GM12878 (cell line): ENCODE measurements at regions not wholly inside any gene's neighbourhood (a gene's known extent, or its start where the extent isn't known, plus 50 kb on each side); places are given as distances from the start of the nearest gene placed in this dataset.

ENCODE experiments used
- ATAC-seq: fragments of 200-7000 bp; cut with Tn5 transposase; 3 replicates; pipeline ENCODE4 v1.9.1; 2020; ENCODE audit warnings: mild to moderate bottlenecking, moderate library complexity
- BruUV-seq: library from RNA; stranded (reverse); fragments of 400-500 nt; replicated peaks from 2 replicates; lab custom pipeline; 2021; lab: Mats Ljungman, UMichigan
- CTCF ChIA-PET: fragments of 300-600 bp; sonication (Branson Sonifier 250); formaldehyde crosslinking; extraction: SDS; loops from one replicate; lab custom pipeline; 2021; ENCODE audit warnings: inconsistent platforms; lab: Yijun Ruan, JAX
- POLR2A ChIA-PET: fragments of 350-600 bp; formaldehyde crosslinking; extraction: SDS; loops from one replicate; lab custom pipeline; 2021; ENCODE audit warnings: inconsistent platforms; lab: Charles Lee
- RAD21 ChIA-PET: fragments of 300-600 bp; sonication (Branson Sonifier 250); formaldehyde crosslinking; loops from one replicate; lab custom pipeline; 2023; ENCODE audit warnings: antibody characterized with exemption; ENCODE audit not compliant: unreplicated experiment; lab: Charles Lee
- SMC1A ChIA-PET: fragments of 300-600 bp; sonication (Branson Sonifier 250); formaldehyde crosslinking; loops from one replicate; lab custom pipeline; 2023; ENCODE audit not compliant: unreplicated experiment, uncharacterized antibody; lab: Charles Lee
- DNase-seq: peaks from one replicate; pipeline ENCODE4 v3.0.0-alpha.2; 2011; ENCODE audit warnings: low read depth, low spot score
- FAIRE-seq: peaks from 3 replicates; lab custom pipeline; 2011; peaks lifted over from hg19 to GRCh38; lab: Jason Lieb, UNC
- H2AFZ ChIP-seq: 2 replicates; pipeline ENCODE4 v1.6.0; 2011; ENCODE audit warnings: low read depth, low read length, control low read depth; ENCODE audit not compliant: control insufficient read depth
- H3K27ac ChIP-seq: 2 replicates; pipeline ENCODE4 v1.5.1; 2011; ENCODE audit warnings: control low read depth; ENCODE audit not compliant: control insufficient read depth, insufficient read depth
- H3K27me3 ChIP-seq, 2 experiments: replicated peaks in 1 of 2; 2 replicates each; pipeline versions ENCODE4 v1.6.0 to v1.6.1; 2011; ENCODE audit warnings: low read length in 1 of 2; ENCODE audit not compliant: control insufficient read depth in 2 of 2, insufficient read depth in 2 of 2
- H3K36me3 ChIP-seq, 2 experiments: 2 replicates each; pipeline ENCODE4 v1.5.1; 2011; ENCODE audit warnings: low read length in 1 of 2; ENCODE audit not compliant: control insufficient read depth in 2 of 2, insufficient read depth in 2 of 2
- H3K4me1 ChIP-seq: 2 replicates; pipeline ENCODE4 v1.6.1; 2011; ENCODE audit warnings: mild to moderate bottlenecking, low read length, moderate library complexity, mixed read lengths; ENCODE audit not compliant: control insufficient read depth, insufficient read depth
- H3K4me2 ChIP-seq: 2 replicates; pipeline ENCODE4 v1.6.0; 2011; ENCODE audit warnings: control low read depth; ENCODE audit not compliant: control insufficient read depth, insufficient read depth
- H3K4me3 ChIP-seq: fragments of 200-600 bp; sonication (generic); 2 replicates; pipeline ENCODE4 v1.5.1; 2016
- H3K79me2 ChIP-seq: 2 replicates; pipeline ENCODE4 v1.6.0; 2011; ENCODE audit warnings: low read length; ENCODE audit not compliant: control insufficient read depth, insufficient read depth
- H3K9ac ChIP-seq: 2 replicates; pipeline ENCODE4 v1.8.0; 2011; ENCODE audit warnings: low read length, control low read depth, mixed read lengths; ENCODE audit not compliant: control insufficient read depth, insufficient read depth
- H3K9me3 ChIP-seq: replicated peaks from 3 replicates; pipeline ENCODE4 v1.5.1; 2011; ENCODE audit warnings: mild to moderate bottlenecking, low read length; ENCODE audit not compliant: control insufficient read depth, insufficient read depth
- H4K20me1 ChIP-seq: 2 replicates; pipeline ENCODE4 v1.6.0; 2011; ENCODE audit not compliant: control insufficient read depth, insufficient read depth
- BMI1 ChIP-seq: fragments of 450-650 bp; IDR thresholded peaks from 2 replicates; pipeline ENCODE4 v1.6.1; 2016; ENCODE audit warnings: mild to moderate bottlenecking, moderate library complexity, borderline replicate concordance
- CHD1 ChIP-seq: IDR thresholded peaks from 2 replicates; pipeline ENCODE4 v1.6.1; 2012; ENCODE audit warnings: low read depth, low read length, improper control_type of control experiment
- EGR1 ChIP-seq, 2 experiments: IDR thresholded peaks; 1 replicate in 1 of 2; 2 replicates in 1 of 2; pipeline ENCODE4 v1.6.1; 2011 to 2012; ENCODE audit warnings: low read depth in 2 of 2, low read length in 2 of 2, borderline replicate concordance in 1 of 2, mild to moderate bottlenecking in 1 of 2, moderate library complexity in 1 of 2
- MTA3 ChIP-seq: IDR thresholded peaks from 2 replicates; pipeline ENCODE4 v1.6.1; 2012; ENCODE audit warnings: low read length, inconsistent platforms, borderline replicate concordance
- WGBS: methylation state at CpG from one replicate; pipeline ENCODE4 v1.1.6; 2016; ENCODE audit warnings: low lambda C conversion rate; ENCODE audit not compliant: insufficient replicate concordance, insufficient coverage; ENCODE audit errors: missing lambda C conversion rate; 5-methylcytosine and 5-hydroxymethylcytosine counted together
- in situ Hi-C: fragments of 300-500 bp; cut with MboI; formaldehyde crosslinking; loops from 9 replicates; pipeline ENCODE4 v1.14.3; 2018; ENCODE audit warnings: mixed read lengths
- intact Hi-C: fragments of 100-400 bp; cut with micrococcal nuclease; formaldehyde crosslinking; loops from one replicate; pipeline ENCODE4 v1.14.2; 2022; ENCODE audit not compliant: unreplicated experiment
- TF ChIP-seq, protein P1 (sequence below): IDR thresholded peaks from 2 replicates; pipeline ENCODE4 v1.6.1; 2012; ENCODE audit warnings: low read depth, low read length, improper control_type of control experiment
- TF ChIP-seq, protein P2 (sequence below): IDR thresholded peaks from 2 replicates; pipeline ENCODE4 v1.6.1; 2012; ENCODE audit warnings: improper control_type of control experiment, low read depth, low read length; ENCODE audit not compliant: insufficient replicate concordance

DNA sequence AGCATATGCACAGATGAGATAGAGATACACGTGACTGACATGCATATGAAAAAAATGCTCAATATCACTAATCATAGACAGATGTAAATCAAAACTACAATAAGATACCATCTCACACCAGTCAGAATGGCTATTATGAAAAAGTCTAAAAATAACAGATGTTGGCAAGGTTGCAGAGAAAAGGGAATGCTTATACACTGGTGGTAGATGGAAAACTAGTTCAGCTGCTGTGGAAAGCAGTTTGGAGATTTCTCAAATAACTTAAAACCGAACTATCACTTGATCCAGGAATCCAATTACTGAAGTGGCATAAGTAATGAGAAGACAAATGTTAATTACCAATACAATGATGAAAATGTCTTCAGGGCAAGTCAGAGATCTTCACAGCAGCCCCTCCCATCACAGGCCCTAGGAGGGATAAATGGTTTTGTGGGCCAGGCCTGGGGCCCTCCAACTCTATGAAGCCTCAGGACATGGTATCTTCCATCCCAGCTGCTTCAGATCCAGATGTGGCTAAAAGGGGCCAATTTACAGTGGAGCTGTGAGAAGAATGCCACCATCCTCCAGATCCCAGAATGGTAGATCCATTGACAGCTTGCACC, 71.4 kb upstream of the PLSCR4 start:
- no peak overlapping the region for H3K4me2 ChIP-seq
- ATAC-seq, result no peak
- no peak overlapping the region for H3K4me3 ChIP-seq
- H3K27me3 ChIP-seq, result no peaks in the 10 kb centered on the region
- H3K79me2 ChIP-seq, result no peaks in the 10 kb centered on the region
- no peak overlapping the region for H2AFZ ChIP-seq
- ChIA-PET RAD21 (no interaction called here), CTCF (no interaction called here), POLR2A (no interaction called here), SMC1A (no interaction called here)
- H3K9ac ChIP-seq, result no peak overlapping the region
- no peak for FAIRE-seq
- no peaks in the 10 kb centered on the region for H3K9me3 ChIP-seq
- in situ Hi-C loops, result no loop called here
- TF ChIP-seq MTA3 (no peak), BMI1 (no peak), CHD1 (no peak), EGR1 (IDR thresholded peaks at IDR 0.05; ENCODE audit: borderline replicate concordance in 1 of 2, low read depth in 2 of 2, low read length in 2 of 2) (no peak)
- TF ChIP-seq, protein P1, sequence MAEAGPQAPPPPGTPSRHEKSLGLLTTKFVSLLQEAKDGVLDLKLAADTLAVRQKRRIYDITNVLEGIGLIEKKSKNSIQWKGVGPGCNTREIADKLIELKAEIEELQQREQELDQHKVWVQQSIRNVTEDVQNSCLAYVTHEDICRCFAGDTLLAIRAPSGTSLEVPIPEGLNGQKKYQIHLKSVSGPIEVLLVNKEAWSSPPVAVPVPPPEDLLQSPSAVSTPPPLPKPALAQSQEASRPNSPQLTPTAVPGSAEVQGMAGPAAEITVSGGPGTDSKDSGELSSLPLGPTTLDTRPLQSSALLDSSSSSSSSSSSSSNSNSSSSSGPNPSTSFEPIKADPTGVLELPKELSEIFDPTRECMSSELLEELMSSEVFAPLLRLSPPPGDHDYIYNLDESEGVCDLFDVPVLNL, result no peak
- TF ChIP-seq, protein P2, sequence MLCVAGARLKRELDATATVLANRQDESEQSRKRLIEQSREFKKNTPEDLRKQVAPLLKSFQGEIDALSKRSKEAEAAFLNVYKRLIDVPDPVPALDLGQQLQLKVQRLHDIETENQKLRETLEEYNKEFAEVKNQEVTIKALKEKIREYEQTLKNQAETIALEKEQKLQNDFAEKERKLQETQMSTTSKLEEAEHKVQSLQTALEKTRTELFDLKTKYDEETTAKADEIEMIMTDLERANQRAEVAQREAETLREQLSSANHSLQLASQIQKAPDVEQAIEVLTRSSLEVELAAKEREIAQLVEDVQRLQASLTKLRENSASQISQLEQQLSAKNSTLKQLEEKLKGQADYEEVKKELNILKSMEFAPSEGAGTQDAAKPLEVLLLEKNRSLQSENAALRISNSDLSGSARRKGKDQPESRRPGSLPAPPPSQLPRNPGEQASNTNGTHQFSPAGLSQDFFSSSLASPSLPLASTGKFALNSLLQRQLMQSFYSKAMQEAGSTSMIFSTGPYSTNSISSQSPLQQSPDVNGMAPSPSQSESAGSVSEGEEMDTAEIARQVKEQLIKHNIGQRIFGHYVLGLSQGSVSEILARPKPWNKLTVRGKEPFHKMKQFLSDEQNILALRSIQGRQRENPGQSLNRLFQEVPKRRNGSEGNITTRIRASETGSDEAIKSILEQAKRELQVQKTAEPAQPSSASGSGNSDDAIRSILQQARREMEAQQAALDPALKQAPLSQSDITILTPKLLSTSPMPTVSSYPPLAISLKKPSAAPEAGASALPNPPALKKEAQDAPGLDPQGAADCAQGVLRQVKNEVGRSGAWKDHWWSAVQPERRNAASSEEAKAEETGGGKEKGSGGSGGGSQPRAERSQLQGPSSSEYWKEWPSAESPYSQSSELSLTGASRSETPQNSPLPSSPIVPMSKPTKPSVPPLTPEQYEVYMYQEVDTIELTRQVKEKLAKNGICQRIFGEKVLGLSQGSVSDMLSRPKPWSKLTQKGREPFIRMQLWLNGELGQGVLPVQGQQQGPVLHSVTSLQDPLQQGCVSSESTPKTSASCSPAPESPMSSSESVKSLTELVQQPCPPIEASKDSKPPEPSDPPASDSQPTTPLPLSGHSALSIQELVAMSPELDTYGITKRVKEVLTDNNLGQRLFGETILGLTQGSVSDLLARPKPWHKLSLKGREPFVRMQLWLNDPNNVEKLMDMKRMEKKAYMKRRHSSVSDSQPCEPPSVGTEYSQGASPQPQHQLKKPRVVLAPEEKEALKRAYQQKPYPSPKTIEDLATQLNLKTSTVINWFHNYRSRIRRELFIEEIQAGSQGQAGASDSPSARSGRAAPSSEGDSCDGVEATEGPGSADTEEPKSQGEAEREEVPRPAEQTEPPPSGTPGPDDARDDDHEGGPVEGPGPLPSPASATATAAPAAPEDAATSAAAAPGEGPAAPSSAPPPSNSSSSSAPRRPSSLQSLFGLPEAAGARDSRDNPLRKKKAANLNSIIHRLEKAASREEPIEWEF, result no peak
- H3K36me3 ChIP-seq, result no peaks in the 10 kb centered on the region
- no TSS peak for BruUV-seq
- DNase-seq, result no peak
- H4K20me1 ChIP-seq, result no peaks in the 10 kb centered on the region
- intact Hi-C loops, result no loop called here
- no peaks in the 10 kb centered on the region for H3K4me1 ChIP-seq
- WGBS, result 0% methylated on average over 2 of the region's 2 CpGs
- no peak overlapping the region for H3K27ac ChIP-seq
